ENCODE measurements at regions not wholly inside any gene's neighbourhood (a gene's known extent, or its start where the extent isn't known, plus 50 kb on each side); places are given as distances from the start of the nearest gene placed in this dataset.
"Not testable (repeated sequence)": the region's sequence is repeated elsewhere in the genome, so short reads cannot be mapped to it uniquely, and the experiment has no call there.

- no peak for FAIRE-seq
Observed at GRCh38 chrX:140064993-140065392, 99.7 kb upstream of the CXorf66 start.

GRCh38 chrX:140057001-140057411, 91.7 kb upstream of the CXorf66 start:
- FAIRE-seq = no peak

GRCh38 chrX:140053846-140054245, 88.5 kb upstream of the CXorf66 start:
- FAIRE-seq = no peak

DNA sequence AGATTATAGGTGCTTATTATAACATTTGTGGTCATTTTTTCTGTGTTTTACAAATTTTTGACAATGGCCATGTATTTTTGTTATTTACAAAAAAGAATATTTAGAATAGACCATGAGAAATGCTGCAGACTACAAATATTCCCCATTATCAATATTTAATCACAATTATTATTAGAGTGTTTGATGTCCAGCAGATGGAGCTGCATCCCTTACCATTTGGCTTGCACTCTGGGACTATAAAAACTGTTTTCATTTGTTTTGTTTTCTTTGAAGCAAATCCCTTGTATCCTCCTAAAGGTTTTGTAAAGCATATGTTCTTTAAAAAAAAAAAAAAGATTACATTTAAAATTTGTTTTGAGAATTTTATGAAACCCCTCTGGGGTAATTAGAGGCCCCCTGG, 85.6 kb upstream of the CXorf66 start:
- FAIRE-seq = peak; percentile 58

- FAIRE-seq = no peak
Observed at GRCh38 chrX:140040386-140040785, 75.1 kb upstream of the CXorf66 start.

DNA sequence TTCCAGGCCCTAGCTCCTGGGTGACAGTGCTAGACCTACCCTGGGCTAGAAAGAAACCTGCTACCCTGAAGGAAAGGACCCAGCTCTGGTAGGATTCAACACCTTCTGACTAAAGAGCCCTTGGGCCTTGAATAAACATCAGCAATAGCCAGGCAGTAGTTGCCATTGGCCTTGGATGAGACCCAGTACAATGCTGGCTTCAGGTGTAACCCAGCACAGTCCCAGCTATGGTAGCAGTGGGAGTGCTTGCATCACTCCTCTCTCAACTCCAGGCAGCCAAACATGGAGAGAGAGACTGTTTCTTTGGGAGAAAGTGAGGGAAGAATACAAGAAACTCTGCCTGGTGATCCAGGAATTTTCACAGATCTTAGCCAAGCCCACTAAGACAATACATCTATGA, 73.5 kb upstream of the CXorf66 start:
- no peak for FAIRE-seq

GRCh38 chrX:140034916-140035315, 69.6 kb upstream of the CXorf66 start:
- no peak for FAIRE-seq

DNA sequence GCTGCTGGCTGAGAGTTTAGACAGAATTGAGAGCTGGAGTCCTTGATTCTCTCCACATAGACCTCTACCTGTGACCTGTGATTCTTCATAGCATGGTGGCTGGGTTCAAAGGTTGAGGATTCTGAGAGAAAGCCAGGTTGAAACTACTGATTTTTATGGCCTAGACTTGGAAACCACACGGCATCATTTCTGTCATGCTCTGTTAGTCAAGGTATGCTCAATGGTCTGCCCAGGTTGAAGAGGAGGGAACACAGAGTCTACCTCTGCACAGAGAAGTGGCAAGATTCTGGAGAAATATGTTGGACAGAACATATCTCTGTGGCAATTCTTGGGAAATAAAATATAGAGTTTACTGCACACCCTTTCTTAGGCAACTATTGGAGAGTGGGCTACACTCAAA, 57.2 kb upstream of the CXorf66 start:
- FAIRE-seq = no peak

GRCh38 chrX:140019134-140019533, 53.8 kb upstream of the CXorf66 start:
- not testable (repeated sequence) for FAIRE-seq

Measured in islet of Langerhans (tissue), 1 donor.